Activated CD8-positive, alpha-beta memory T cell treated with anti-CD3 and anti-CD28 coated beads for 1 hour (primary cell): ENCODE measurements at regions not wholly inside any gene's neighbourhood (a gene's known extent, or its start where the extent isn't known, plus 50 kb on each side); places are given as distances from the start of the nearest gene placed in this dataset.
"Not testable (repeated sequence)": the region's sequence is repeated elsewhere in the genome, so short reads cannot be mapped to it uniquely, and the experiment has no call there.

Experiments
- DNase-seq, 2 donors: peaks; one replicate each; pipeline ENCODE4 v3.0.0-alpha.2; 2020; ENCODE audit warnings: low read depth in 1 of 2; ENCODE audit errors: extremely low read depth in 1 of 2

DNA sequence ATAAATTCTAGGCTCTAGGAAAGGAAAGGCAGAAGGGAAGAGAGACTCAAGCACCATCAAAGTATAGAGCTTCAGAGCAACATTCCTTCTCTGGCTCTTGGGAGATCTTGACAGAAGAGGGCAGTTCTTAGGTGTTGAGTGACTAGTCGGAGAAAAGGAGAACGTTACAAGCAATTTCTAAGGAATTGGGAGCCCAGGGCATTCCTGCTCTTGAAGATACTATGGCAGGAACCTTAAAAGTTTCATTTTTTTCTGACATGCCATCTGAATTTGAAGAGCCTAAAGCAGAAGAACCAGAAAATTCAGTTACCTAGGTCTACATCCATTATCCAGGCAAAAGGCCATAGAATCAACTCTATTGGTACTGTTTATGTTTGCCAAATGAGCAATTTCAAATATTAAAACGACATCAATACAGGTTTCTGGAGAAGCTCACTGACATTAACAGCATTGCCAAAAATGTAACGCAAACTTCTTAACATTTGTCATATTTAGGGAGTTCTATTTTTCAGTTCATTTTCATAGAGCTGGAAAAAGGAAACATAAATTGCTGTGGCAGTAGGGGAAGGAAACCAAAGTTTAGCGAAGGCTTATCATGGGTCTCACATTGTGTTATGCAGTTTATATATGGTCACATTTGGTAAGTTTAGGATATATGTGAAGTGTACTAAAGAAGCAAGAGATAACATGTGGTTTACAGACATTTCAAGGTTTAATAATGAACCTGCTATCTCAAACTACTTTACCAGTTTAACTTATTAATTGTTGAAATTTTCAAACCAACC lies 210.1 kb upstream of the NRIP1 start:
- DNase-seq: no peak

- no peak for DNase-seq
Observed at GRCh38 chr21:15275615-15276235, 210.9 kb upstream of the NRIP1 start.

DNA sequence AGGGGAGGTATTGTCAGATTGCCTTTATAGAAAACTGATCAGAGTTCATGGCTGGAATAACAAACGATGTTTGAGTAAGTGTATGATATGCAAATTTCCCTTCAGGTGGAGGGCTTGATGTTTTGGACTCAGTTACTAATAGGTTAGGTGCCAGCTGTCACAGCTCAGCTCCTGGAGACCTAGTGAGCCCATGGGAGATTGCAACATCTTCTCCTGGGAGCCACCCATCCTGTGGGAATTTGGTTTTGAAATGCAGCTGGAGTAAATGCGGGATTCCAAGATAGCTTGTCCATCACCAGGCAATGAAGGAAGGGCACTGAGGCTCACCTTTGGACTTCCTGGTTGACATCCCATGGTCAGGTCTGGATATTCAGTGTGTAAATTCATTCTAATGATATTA lies 211.4 kb upstream of the NRIP1 start:
- no peak for DNase-seq

- no peak for DNase-seq
Observed at GRCh38 chr21:15277466-15277865, 212.7 kb upstream of the NRIP1 start.

DNA sequence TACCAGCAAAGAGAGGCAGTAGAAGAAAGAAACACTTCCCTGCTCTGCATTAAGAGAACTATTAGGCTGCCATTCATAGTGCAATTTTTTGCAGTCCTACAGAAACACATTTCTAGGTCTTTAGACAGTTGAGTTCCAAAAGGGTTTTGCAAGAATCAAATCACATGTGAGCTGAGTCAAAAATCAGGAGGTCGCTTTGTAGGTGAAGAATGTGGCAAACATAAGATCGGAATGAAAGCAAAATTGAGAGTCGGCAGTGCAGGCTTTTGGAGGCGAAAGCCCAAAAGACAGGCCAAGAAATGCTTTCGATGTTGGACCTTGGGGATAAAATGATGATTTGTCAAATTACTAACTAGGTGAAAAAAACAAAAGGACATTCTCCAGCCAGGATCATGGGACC lies 213.5 kb upstream of the NRIP1 start:
- DNase-seq: no peak

- no peak for DNase-seq
Observed at GRCh38 chr21:15278851-15279250, 214.1 kb upstream of the NRIP1 start.

DNA sequence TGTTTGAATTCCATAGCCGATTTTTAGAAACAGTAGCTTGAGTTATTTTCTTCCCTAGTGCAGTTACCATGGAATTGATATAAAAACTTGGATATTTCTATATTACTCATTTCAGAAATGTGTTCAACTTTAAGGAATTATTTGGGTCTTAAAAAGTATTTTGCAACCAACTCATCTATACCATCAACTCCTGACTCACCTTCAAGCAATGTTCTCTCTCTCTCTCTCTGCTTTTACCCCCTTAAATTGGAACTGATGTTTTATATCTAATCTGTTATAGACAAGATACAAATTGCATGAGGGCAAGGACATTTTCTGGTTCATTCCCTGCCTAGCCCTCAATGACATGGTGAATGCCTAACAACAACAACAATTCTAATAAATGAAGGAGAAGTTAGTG lies 214.7 kb upstream of the NRIP1 start:
- DNase-seq: no peak

DNA sequence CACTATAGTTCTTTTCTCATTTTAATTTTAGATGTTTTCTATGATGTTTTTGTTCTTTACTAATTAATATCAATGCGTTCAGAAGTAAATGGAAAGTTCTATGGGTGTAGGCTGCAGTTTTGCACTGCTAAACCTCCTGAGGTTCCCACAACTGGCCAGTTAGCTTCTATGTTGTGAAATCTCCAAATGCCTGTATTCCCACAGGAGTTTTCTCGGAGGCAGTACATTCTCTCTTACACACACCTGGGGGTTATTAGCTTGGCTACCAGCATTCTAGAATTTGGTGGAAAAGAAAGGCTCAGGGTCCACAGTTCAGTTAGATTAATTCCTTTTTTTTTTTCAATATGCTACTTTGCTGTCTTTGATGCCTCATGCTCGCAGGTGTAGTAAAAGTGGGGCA lies 216.9 kb upstream of the NRIP1 start:
- DNase-seq: no peak

- DNase-seq: no peak
Observed at GRCh38 chr21:15282665-15283064, 217.9 kb upstream of the NRIP1 start.

- no peak for DNase-seq
Observed at GRCh38 chr21:15283138-15283537, 218.3 kb upstream of the NRIP1 start.

GRCh38 chr21:15283789-15284188 lies 219.0 kb upstream of the NRIP1 start:
- DNase-seq: no peak

DNA sequence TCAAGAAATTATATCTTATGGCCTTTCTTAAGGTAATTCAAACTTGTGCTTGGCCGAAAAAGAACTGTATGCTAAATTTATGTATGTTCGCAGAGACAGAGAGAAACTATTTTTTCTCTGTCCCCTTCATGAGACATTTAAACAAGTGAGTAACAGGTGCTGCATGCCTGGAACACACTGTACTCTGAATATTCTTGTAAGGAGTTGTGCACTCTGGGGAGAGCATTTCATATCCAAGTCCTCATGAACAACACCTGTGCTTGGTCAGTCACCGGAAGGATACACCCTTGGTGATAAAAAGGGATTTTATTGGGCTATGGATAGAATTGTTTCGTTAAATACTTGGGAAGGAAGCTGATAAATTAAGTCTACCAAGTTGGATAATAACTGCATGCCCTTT lies 220.8 kb upstream of the NRIP1 start:
- no peak for DNase-seq

GRCh38 chr21:15289246-15289645 lies 224.4 kb upstream of the NRIP1 start:
- no peak for DNase-seq

GRCh38 chr21:15289896-15290841 lies 225.4 kb upstream of the NRIP1 start:
- DNase-seq: no peak

DNA sequence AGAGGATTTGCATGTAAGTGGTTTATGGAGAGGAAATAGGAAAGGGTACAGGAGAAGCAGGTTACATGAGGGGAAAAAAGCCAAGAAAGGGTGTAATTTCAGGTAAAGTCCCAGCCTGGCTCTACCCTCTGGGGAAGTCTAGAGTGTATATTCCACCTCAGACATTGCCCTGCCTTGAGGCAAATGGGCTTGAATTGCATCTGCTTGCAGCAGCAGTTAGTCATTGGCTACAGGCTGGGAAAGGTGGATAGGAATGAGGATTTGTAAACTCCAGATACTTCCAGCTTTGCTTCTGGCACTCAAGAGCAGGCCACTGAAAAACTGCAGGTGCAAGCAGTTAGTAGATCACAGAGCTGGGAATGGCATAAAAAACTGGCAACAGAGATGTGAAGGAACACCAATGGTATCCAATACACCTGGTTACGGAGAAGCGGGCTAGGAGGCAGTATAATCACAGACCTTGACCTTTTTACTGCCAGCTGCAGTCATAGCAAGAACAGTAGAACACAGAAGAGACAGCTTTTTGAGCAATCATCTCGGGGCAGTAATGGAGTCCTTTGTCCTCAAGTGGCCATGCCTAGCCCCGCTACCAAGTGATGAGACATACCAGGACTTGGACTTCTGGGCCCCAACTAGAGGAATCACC lies 226.9 kb upstream of the NRIP1 start:
- DNase-seq: no peak

DNA sequence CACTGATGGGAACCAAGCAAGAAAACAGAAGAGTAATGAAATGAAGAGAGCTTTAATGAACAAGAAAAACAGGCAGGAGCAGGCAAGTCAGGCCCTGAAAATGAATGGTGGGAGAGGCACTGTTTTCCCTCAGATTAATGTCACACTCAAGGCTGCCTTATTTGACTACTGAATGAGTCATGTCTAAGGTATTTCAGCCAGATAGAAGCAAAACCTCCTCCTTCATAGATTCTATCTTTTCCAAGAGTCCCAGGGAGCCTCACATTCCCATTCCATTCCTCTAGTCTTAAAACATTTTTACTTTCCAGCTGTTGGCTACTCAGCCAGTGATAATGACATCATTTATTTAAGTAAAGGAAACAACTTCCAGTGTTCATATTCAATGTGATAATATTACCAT lies 228.4 kb upstream of the NRIP1 start:
- DNase-seq: no peak

GRCh38 chr21:15295875-15296274 lies 231.1 kb upstream of the NRIP1 start:
- no peak for DNase-seq

- no peak for DNase-seq
Observed at GRCh38 chr21:15297824-15298223, 233.0 kb upstream of the NRIP1 start.

GRCh38 chr21:15298306-15298705 lies 233.5 kb upstream of the NRIP1 start:
- no peak for DNase-seq

GRCh38 chr21:15298755-15299154 lies 234.0 kb upstream of the NRIP1 start:
- not testable (repeated sequence) for DNase-seq

GRCh38 chr21:15300131-15300530 lies 235.3 kb upstream of the NRIP1 start:
- no peak for DNase-seq
